SK-N-SH (cell line): ENCODE measurements at regions not wholly inside any gene's neighbourhood (a gene's known extent, or its start where the extent isn't known, plus 50 kb on each side); places are given as distances from the start of the nearest gene placed in this dataset.
"Not testable (repeated sequence)": the region's sequence is repeated elsewhere in the genome, so short reads cannot be mapped to it uniquely, and the experiment has no call there.

Experiments
- CTCF ChIA-PET: fragments of 300-600, 350-600 bp; formaldehyde crosslinking; extraction: SDS; loops from one replicate; lab custom pipeline; 2021; lab: Yijun Ruan, JAX
- POLR2A ChIA-PET: fragments of 350-600 bp; sonication (Branson Sonifier 250); formaldehyde crosslinking; extraction: SDS; loops from one replicate; lab custom pipeline; 2020; ENCODE audit warnings: antibody characterized with exemption, inconsistent platforms; lab: Yijun Ruan, JAX
- DNase-seq: peaks from one replicate; pipeline ENCODE4 v3.0.0; 2012
- H2AFZ ChIP-seq: fragments of 200-600 bp; sonication (generic); 2 replicates; pipeline ENCODE4 v1.8.1; 2016; ENCODE audit warnings: antibody characterized with exemption, mild to moderate bottlenecking, low read depth
- H3F3A ChIP-seq: fragments of 200-600 bp; sonication (generic); replicated peaks from 2 replicates; pipeline ENCODE3; 2016; ENCODE audit warnings: antibody characterized with exemption, mild to moderate bottlenecking; ENCODE audit not compliant: insufficient read depth
- H3K27ac ChIP-seq, 2 experiments: fragments of 200-500 bp in 1 of 2; fragments of 200-600 bp in 1 of 2; sonication (Bioruptor generic) in 1 of 2; sonication (generic), shearing (Covaris generic) in 1 of 2; 2 replicates each; pipeline versions ENCODE4 v1.5.1 to v1.6.1; 2014 to 2016; ENCODE audit warnings: low read depth in 2 of 2, inconsistent platforms in 1 of 2, low read length in 1 of 2, mild to moderate bottlenecking in 1 of 2, mixed read lengths in 1 of 2
- H3K27me3 ChIP-seq: fragments of 200-600 bp; sonication (generic), shearing (Covaris generic); 2 replicates; pipeline ENCODE4 v1.6.1; 2016; ENCODE audit warnings: mixed run types; ENCODE audit not compliant: insufficient read depth
- H3K36me3 ChIP-seq, 2 experiments: fragments of 200-500 bp in 1 of 2; fragments of 200-600 bp in 1 of 2; sonication (Bioruptor generic) in 1 of 2; sonication (generic) in 1 of 2; replicated peaks in 1 of 2; 2 replicates each; pipeline versions ENCODE3 to v1.5.1; 2014 to 2016; ENCODE audit warnings: low read length in 1 of 2, mild to moderate bottlenecking in 1 of 2; ENCODE audit not compliant: insufficient read depth in 2 of 2, control insufficient read depth in 1 of 2
- H3K4me1 ChIP-seq, 2 experiments: fragments of 200-500 bp in 1 of 2; fragments of 200-600 bp in 1 of 2; sonication (Bioruptor generic) in 1 of 2; sonication (generic), shearing (Covaris generic) in 1 of 2; 2 replicates each; pipeline versions ENCODE4 v1.5.1 to v1.6.1; 2014 to 2016; ENCODE audit warnings: low read depth in 1 of 2, low read length in 1 of 2, mixed run types in 1 of 2; ENCODE audit not compliant: insufficient read depth in 2 of 2, control insufficient read depth in 1 of 2
- H3K4me2 ChIP-seq: fragments of 200-600 bp; sonication (generic), shearing (Covaris generic); 2 replicates; pipeline ENCODE4 v1.6.1; 2017; ENCODE audit warnings: mixed run types
- H3K4me3 ChIP-seq, 2 experiments: fragments of 200-500 bp in 1 of 2; fragments of 200-600 bp in 1 of 2; sonication (Bioruptor generic) in 1 of 2; sonication (generic), shearing (Covaris generic) in 1 of 2; 2 replicates each; pipeline versions ENCODE4 v1.5.1 to v1.8.1; 2014 to 2016; ENCODE audit warnings: low read depth in 2 of 2, inconsistent platforms in 1 of 2, low read length in 1 of 2, mild to moderate bottlenecking in 1 of 2, mixed read lengths in 1 of 2, moderate library complexity in 1 of 2
- H3K79me2 ChIP-seq: fragments of 200-600 bp; sonication (generic); 2 replicates; pipeline ENCODE4 v1.8.1; 2017; ENCODE audit warnings: mild to moderate bottlenecking; ENCODE audit not compliant: insufficient read depth
- H3K9ac ChIP-seq: fragments of 200-600 bp; sonication (generic); 2 replicates; pipeline ENCODE4 v1.6.1; 2017; ENCODE audit warnings: mixed run types
- H3K9me2 ChIP-seq: fragments of 200-600 bp; sonication (generic); 2 replicates; pipeline ENCODE4 v1.6.1; 2017; ENCODE audit warnings: mixed run types
- H3K9me3 ChIP-seq: fragments of 200-600 bp; sonication (generic); 2 replicates; pipeline ENCODE4 v1.6.1; 2017; ENCODE audit warnings: mixed run types, mild to moderate bottlenecking, moderate library complexity
- H4K20me1 ChIP-seq: fragments of 200-600 bp; sonication (generic); 2 replicates; pipeline ENCODE4 v1.6.1; 2017; ENCODE audit warnings: mild to moderate bottlenecking, mixed run types; ENCODE audit not compliant: insufficient read depth
- CHD2 ChIP-seq: fragments of 150-350 bp; IDR thresholded peaks from 2 replicates; pipeline ENCODE4 v1.6.1; 2018; ENCODE audit warnings: low read length; ENCODE audit not compliant: partially characterized antibody
- EZH2phosphoT487 ChIP-seq: fragments of 200-600 bp; sonication (generic); IDR thresholded peaks from 2 replicates; pipeline ENCODE4 v1.6.1; 2017; ENCODE audit warnings: low read depth, mixed run types, mild to moderate bottlenecking, antibody characterized with exemption, moderate library complexity, borderline replicate concordance
- FOSL2 ChIP-seq: IDR thresholded peaks from 2 replicates; pipeline ENCODE4 v1.4.0; 2012; ENCODE audit warnings: low read depth, mild to moderate bottlenecking, moderate library complexity, borderline replicate concordance
- GATA2 ChIP-seq: sonication (generic); formaldehyde crosslinking; IDR thresholded peaks from 2 replicates; pipeline ENCODE4 v1.5.0; 2020; ENCODE audit warnings: mild to moderate bottlenecking, missing genetic modification reagents
- JUND ChIP-seq: IDR thresholded peaks from 2 replicates; pipeline ENCODE4 v1.4.0; 2012
- MEF2A ChIP-seq: IDR thresholded peaks from 2 replicates; pipeline ENCODE4 v1.4.0; 2012; ENCODE audit warnings: low read depth, borderline replicate concordance
- MXI1 ChIP-seq: IDR thresholded peaks from 2 replicates; pipeline ENCODE4 v1.6.1; 2012; ENCODE audit warnings: mild to moderate bottlenecking, low read depth, low read length, improper control_type of control experiment
- NFIC ChIP-seq: IDR thresholded peaks from 2 replicates; pipeline ENCODE4 v1.4.0; 2012; ENCODE audit warnings: borderline replicate concordance
- PBX3 ChIP-seq: IDR thresholded peaks from 2 replicates; pipeline ENCODE4; 2012
- POLR2AphosphoS5 ChIP-seq: IDR thresholded peaks from 2 replicates; pipeline ENCODE4 v1.6.1; 2012; ENCODE audit warnings: low read depth, low read length
- RAD21 ChIP-seq: IDR thresholded peaks from 2 replicates; pipeline ENCODE4 v1.6.1; 2012; ENCODE audit warnings: mild to moderate bottlenecking, low read length
- REST ChIP-seq: IDR thresholded peaks from 2 replicates; pipeline ENCODE4 v1.6.1; 2012; ENCODE audit warnings: mild to moderate bottlenecking, low read depth, low read length, moderate library complexity
- TCF12 ChIP-seq: IDR thresholded peaks from 2 replicates; pipeline ENCODE4 v1.4.0; 2012
- WGBS: methylation state at CpG from one replicate; pipeline ENCODE4 v1.1.6; 2017; ENCODE audit warnings: low lambda C conversion rate; 5-methylcytosine and 5-hydroxymethylcytosine counted together

GRCh38 chr4:75135068-75135825, 202.3 kb downstream of the PARM1 start:
- Histone ChIP-seq H3K4me2 (no peak overlapping the region), H3K9ac (no peak overlapping the region), H2AFZ (no peak overlapping the region)
- DNase-seq: no peak
- TF ChIP-seq EZH2phosphoT487: no peak
- TF ChIP-seq CHD2: no peak
- no peak for TF ChIP-seq TCF12
- TF ChIP-seq RAD21: no peak
- no peak for TF ChIP-seq NFIC
- no peak for TF ChIP-seq GATA2 (CRISPR knock-in tag)
- TF ChIP-seq POLR2AphosphoS5: no peak
- no peak for TF ChIP-seq MEF2A
- TF ChIP-seq REST: no peak
- no peak for TF ChIP-seq MXI1
- no peak for TF ChIP-seq FOSL2
- TF ChIP-seq PBX3: no peak
- TF ChIP-seq JUND: no peak
- TF ChIP-seq, all 33 proteins: peak for 0
- Histone ChIP-seq H3K9me3 (no peaks in the 10 kb centered on the region), H3K4me1 (no peaks in the 10 kb centered on the region), H3F3A (no peaks in the 10 kb centered on the region), H3K27ac (no peak overlapping the region), H3K27me3 (no peaks in the 10 kb centered on the region), H3K79me2 (no peaks in the 10 kb centered on the region), H3K36me3 (no peaks in the 10 kb centered on the region), H3K4me3 (no peak overlapping the region), H4K20me1 (no peaks in the 10 kb centered on the region), H3K9me2 (no peaks in the 10 kb centered on the region)
- WGBS: 8% methylated on average over 5 of the region's 5 CpGs
- ChIA-PET POLR2A (no interaction called here), CTCF (no interaction called here)

- H3K79me2 ChIP-seq, CTCF ChIA-PET, POLR2A ChIA-PET, H3K4me1 ChIP-seq, H2AFZ ChIP-seq, H3K4me2 ChIP-seq, H3F3A ChIP-seq, H3K9ac ChIP-seq, H3K9me2 ChIP-seq, H3K27me3 ChIP-seq, H3K9me3 ChIP-seq, H3K4me3 ChIP-seq, DNase-seq, H4K20me1 ChIP-seq, H3K36me3 ChIP-seq, H3K27ac ChIP-seq: not testable (repeated sequence)
- 11% methylated on average over 6 of the region's 21 CpGs for WGBS
Observed at GRCh38 chr4:75126870-75127269, 194.0 kb downstream of the PARM1 start.
